Activated CD4-positive, alpha-beta T cell treated with anti-CD3 and anti-CD28 coated beads, Interleukin-2, amount 10 ng/mL, durations not matched to agents 7 days and 5 days (primary cell): ENCODE measurements at regions not wholly inside any gene's neighbourhood (a gene's known extent, or its start where the extent isn't known, plus 50 kb on each side); places are given as distances from the start of the nearest gene placed in this dataset.

Experiments used
- CTCF ChIA-PET: fragments of 350-600 bp; sonication (Branson Sonifier 250); formaldehyde crosslinking; loops from one replicate; lab custom pipeline; 2021; ENCODE audit warnings: antibody characterized with exemption; lab: Charles Lee
- POLR2A ChIA-PET: fragments of 350-600 bp; sonication (Branson Sonifier 250); formaldehyde crosslinking; loops from one replicate; lab custom pipeline; 2021; ENCODE audit warnings: antibody characterized with exemption; lab: Charles Lee
- DNase-seq: peaks from one replicate; pipeline ENCODE4 v3.0.0-alpha.2; 2020
- H3K27ac Mint-ChIP-seq: one replicate; pipeline ENCODE4 v1.8.0; 2021; ENCODE audit warnings: mild to moderate bottlenecking, moderate library complexity, mixed read lengths
- H3K27me3 Mint-ChIP-seq: one replicate; pipeline ENCODE4 v1.8.0; 2021; ENCODE audit warnings: mixed read lengths
- H3K36me3 Mint-ChIP-seq: one replicate; pipeline ENCODE4 v1.8.0; 2021; ENCODE audit warnings: low read depth, mixed read lengths
- H3K4me1 Mint-ChIP-seq: one replicate; pipeline ENCODE4 v1.8.0; 2021; ENCODE audit warnings: mixed read lengths
- H3K4me3 Mint-ChIP-seq: one replicate; pipeline ENCODE4 v1.8.0; 2021; ENCODE audit warnings: mild to moderate bottlenecking, moderate library complexity, mixed read lengths
- H3K9me3 Mint-ChIP-seq: one replicate; pipeline ENCODE4 v1.8.0; 2021; ENCODE audit warnings: mixed read lengths

GRCh38 chr4:35493977-35494376 lies 750.3 kb downstream of the ARAP2 start:
- Mint-ChIP-seq H3K9me3 (peaks cover 4% of the 10 kb centered on the region), H3K4me3 (no peak overlapping the region), H3K36me3 (no peaks in the 10 kb centered on the region), H3K4me1 (no peaks in the 10 kb centered on the region), H3K27ac (no peak overlapping the region), H3K27me3 (no peaks in the 10 kb centered on the region)
- DNase-seq, result no peak
- CTCF ChIA-PET, result no interaction called here
- POLR2A ChIA-PET, result no interaction called here

- CTCF ChIA-PET, result no interaction called here
- H3K4me3 Mint-ChIP-seq, result no peak overlapping the region
- POLR2A ChIA-PET, result no interaction called here
Measured at GRCh38 chr4:35494955-35495354, 749.4 kb downstream of the ARAP2 start.

GRCh38 chr4:35500812-35501211 lies 743.5 kb downstream of the ARAP2 start:
- no peak for DNase-seq
- Mint-ChIP-seq H3K9me3 (peaks cover 4% of the 10 kb centered on the region), H3K27me3 (no peaks in the 10 kb centered on the region), H3K27ac (no peak overlapping the region), H3K4me1 (no peaks in the 10 kb centered on the region), H3K36me3 (no peaks in the 10 kb centered on the region), H3K4me3 (no peak overlapping the region)
- ChIA-PET POLR2A (no interaction called here), CTCF (no interaction called here)

More at GRCh38 chr4:35494955-35495354, 749.4 kb downstream of the ARAP2 start:
- no peak for DNase-seq
- Mint-ChIP-seq H3K4me1 (no peaks in the 10 kb centered on the region), H3K9me3 (peaks cover 4% of the 10 kb centered on the region), H3K27ac (no peak overlapping the region), H3K36me3 (no peaks in the 10 kb centered on the region), H3K27me3 (no peaks in the 10 kb centered on the region)

GRCh38 chr4:35503435-35503834 lies 740.9 kb downstream of the ARAP2 start:
- H3K27ac Mint-ChIP-seq, result no peak overlapping the region
- no peaks in the 10 kb centered on the region for H3K27me3 Mint-ChIP-seq
- no peaks in the 10 kb centered on the region for H3K4me1 Mint-ChIP-seq
- no peak for DNase-seq
- POLR2A ChIA-PET, result no interaction called here
- no peaks in the 10 kb centered on the region for H3K9me3 Mint-ChIP-seq
- no peaks in the 10 kb centered on the region for H3K36me3 Mint-ChIP-seq
- H3K4me3 Mint-ChIP-seq, result no peak overlapping the region
- CTCF ChIA-PET, result no interaction called here

GRCh38 chr4:35506161-35506560 lies 738.2 kb downstream of the ARAP2 start:
- no peaks in the 10 kb centered on the region for H3K4me1 Mint-ChIP-seq
- H3K27ac Mint-ChIP-seq, result no peak overlapping the region
- no peaks in the 10 kb centered on the region for H3K9me3 Mint-ChIP-seq
- no peak overlapping the region for H3K4me3 Mint-ChIP-seq
- ChIA-PET CTCF (no interaction called here), POLR2A (no interaction called here)
- no peaks in the 10 kb centered on the region for H3K36me3 Mint-ChIP-seq
- no peaks in the 10 kb centered on the region for H3K27me3 Mint-ChIP-seq
- no peak for DNase-seq

GRCh38 chr4:35511851-35512250 lies 732.5 kb downstream of the ARAP2 start:
- Mint-ChIP-seq H3K27ac (no peak overlapping the region), H3K27me3 (no peaks in the 10 kb centered on the region), H3K9me3 (no peaks in the 10 kb centered on the region), H3K4me1 (no peaks in the 10 kb centered on the region), H3K4me3 (no peak overlapping the region), H3K36me3 (no peaks in the 10 kb centered on the region)
- no peak for DNase-seq
- ChIA-PET POLR2A (no interaction called here), CTCF (no interaction called here)

GRCh38 chr4:35516102-35516501 lies 728.2 kb downstream of the ARAP2 start:
- no peak for DNase-seq
- no peak overlapping the region for H3K27ac Mint-ChIP-seq
- no peaks in the 10 kb centered on the region for H3K27me3 Mint-ChIP-seq
- CTCF ChIA-PET, result no interaction called here
- H3K4me1 Mint-ChIP-seq, result no peaks in the 10 kb centered on the region
- POLR2A ChIA-PET, result no interaction called here
- H3K36me3 Mint-ChIP-seq, result no peaks in the 10 kb centered on the region
- H3K4me3 Mint-ChIP-seq, result no peak overlapping the region
- no peaks in the 10 kb centered on the region for H3K9me3 Mint-ChIP-seq

GRCh38 chr4:35520059-35520458 lies 724.3 kb downstream of the ARAP2 start:
- no peak for DNase-seq
- Mint-ChIP-seq H3K4me1 (peaks cover 3% of the 10 kb centered on the region), H3K36me3 (no peaks in the 10 kb centered on the region), H3K27me3 (no peaks in the 10 kb centered on the region), H3K4me3 (no peak overlapping the region), H3K27ac (no peak overlapping the region), H3K9me3 (no peaks in the 10 kb centered on the region)
- ChIA-PET POLR2A (no interaction called here), CTCF (no interaction called here)

- ChIA-PET CTCF (no interaction called here), POLR2A (no interaction called here)
- no peak for DNase-seq
- no peak overlapping the region for H3K4me3 Mint-ChIP-seq
- H3K9me3 Mint-ChIP-seq, result no peaks in the 10 kb centered on the region
- no peaks in the 10 kb centered on the region for H3K27me3 Mint-ChIP-seq
- H3K4me1 Mint-ChIP-seq, result peaks cover 3% of the 10 kb centered on the region
- no peaks in the 10 kb centered on the region for H3K36me3 Mint-ChIP-seq
- no peak overlapping the region for H3K27ac Mint-ChIP-seq
Measured at GRCh38 chr4:35521682-35522081, 722.6 kb downstream of the ARAP2 start.

GRCh38 chr4:35525192-35525978 lies 718.9 kb downstream of the ARAP2 start:
- ChIA-PET POLR2A (no interaction called here), CTCF (no interaction called here)
- Mint-ChIP-seq H3K4me1 (peaks cover 3% of the 10 kb centered on the region), H3K9me3 (no peaks in the 10 kb centered on the region), H3K27ac (peak overlapping the region; percentile 72), H3K36me3 (no peaks in the 10 kb centered on the region), H3K4me3 (no peak overlapping the region), H3K27me3 (no peaks in the 10 kb centered on the region)
- peak; percentile 11 for DNase-seq

GRCh38 chr4:35526456-35526855 lies 717.9 kb downstream of the ARAP2 start:
- H3K36me3 Mint-ChIP-seq, result no peaks in the 10 kb centered on the region
- no peaks in the 10 kb centered on the region for H3K9me3 Mint-ChIP-seq
- DNase-seq, result no peak
- CTCF ChIA-PET, result no interaction called here
- no peak overlapping the region for H3K4me3 Mint-ChIP-seq
- peaks cover 3% of the 10 kb centered on the region for H3K4me1 Mint-ChIP-seq
- no peak overlapping the region for H3K27ac Mint-ChIP-seq
- POLR2A ChIA-PET, result no interaction called here
- H3K27me3 Mint-ChIP-seq, result no peaks in the 10 kb centered on the region

GRCh38 chr4:35534962-35535361 lies 709.4 kb downstream of the ARAP2 start:
- Mint-ChIP-seq H3K36me3 (no peaks in the 10 kb centered on the region), H3K27me3 (no peaks in the 10 kb centered on the region), H3K9me3 (peaks cover 2% of the 10 kb centered on the region), H3K4me3 (no peak overlapping the region), H3K27ac (no peak overlapping the region), H3K4me1 (no peaks in the 10 kb centered on the region)
- ChIA-PET CTCF (no interaction called here), POLR2A (no interaction called here)
- DNase-seq, result no peak

- DNase-seq, result no peak
- H3K36me3 Mint-ChIP-seq, result no peaks in the 10 kb centered on the region
- H3K4me1 Mint-ChIP-seq, result no peaks in the 10 kb centered on the region
- CTCF ChIA-PET, result no interaction called here
- POLR2A ChIA-PET, result no interaction called here
- no peak overlapping the region for H3K4me3 Mint-ChIP-seq
- H3K27ac Mint-ChIP-seq, result no peak overlapping the region
- H3K27me3 Mint-ChIP-seq, result no peaks in the 10 kb centered on the region
- H3K9me3 Mint-ChIP-seq, result peaks cover 2% of the 10 kb centered on the region
Measured at GRCh38 chr4:35538807-35539206, 705.5 kb downstream of the ARAP2 start.
